ENCODE measurements at regions not wholly inside any gene's neighbourhood (a gene's known extent, or its start where the extent isn't known, plus 50 kb on each side); places are given as distances from the start of the nearest gene placed in this dataset.

GRCh38 chr2:162925595-162925994 is 87.0 kb upstream of the KCNH7 start:
- Histone ChIP-seq H3K4me1 (ENCODE audit: control insufficient read depth in 2 of 2, insufficient read depth in 2 of 2, low read length in 2 of 2) (no peaks in the 10 kb centered on the region), H3K4me3 (ENCODE audit: control extremely low read depth in 1 of 5, extremely low read depth in 1 of 5, insufficient read depth in 1 of 5, low read depth in 2 of 5, low read length in 4 of 5) (no peak overlapping the region), H3K4me2 (replicated peaks; ENCODE audit: low read depth, low read length, poor library complexity, severe bottlenecking) (no peak overlapping the region), H3K27ac (ENCODE audit: low read length in 2 of 2) (no peak overlapping the region), H2AFZ (ENCODE audit: insufficient read depth, low read depth, low read length, poor library complexity, severe bottlenecking) (no peak overlapping the region), H4K20me1 (ENCODE audit: control insufficient read depth, insufficient read depth, low read length, poor library complexity, severe bottlenecking) (no peaks in the 10 kb centered on the region), H3K9ac (ENCODE audit: low read length) (no peak overlapping the region), H3K9me3 (ENCODE audit: control extremely low read depth in 1 of 3, control insufficient read depth in 2 of 3, insufficient read depth in 1 of 3, low read length in 2 of 3) (no peaks in the 10 kb centered on the region), H3K79me2 (ENCODE audit: control insufficient read depth, insufficient read depth, low read length) (no peaks in the 10 kb centered on the region), H3K27me3 (replicated peaks in 1 of 4; ENCODE audit: control extremely low read depth in 1 of 4, control insufficient read depth in 3 of 4, insufficient read depth in 4 of 4, low read length in 3 of 4) (no peaks in the 10 kb centered on the region), H3K36me3 (replicated peaks in 1 of 2; ENCODE audit: control extremely low read depth in 1 of 2, control insufficient read depth in 1 of 2, extremely low read depth in 1 of 2, insufficient read depth in 2 of 2, low read length in 1 of 2) (no peaks in the 10 kb centered on the region)
- ATAC-seq (ENCODE audit: low read depth) (no peak), DNase-seq (no peak)
- CTCF ChIA-PET, result no interaction called here
- Mint-ChIP-seq H3K9me3 (ENCODE audit: insufficient read depth) (no peaks in the 10 kb centered on the region), H3K27me3 (no peaks in the 10 kb centered on the region), H3K4me3 (no peak overlapping the region), H3K4me1 (no peaks in the 10 kb centered on the region), H3K27ac (no peak overlapping the region)
- intact Hi-C loops (cut with micrococcal nuclease), result no loop called here
- POLR2A ChIA-PET, result no interaction called here
- TF ChIP-seq EZH2 (IDR thresholded peaks at IDR 0.05; ENCODE audit: borderline replicate concordance, insufficient read depth, low read depth, low read length, poor library complexity, severe bottlenecking), result no peak
- TF ChIP-seq, protein P1, sequence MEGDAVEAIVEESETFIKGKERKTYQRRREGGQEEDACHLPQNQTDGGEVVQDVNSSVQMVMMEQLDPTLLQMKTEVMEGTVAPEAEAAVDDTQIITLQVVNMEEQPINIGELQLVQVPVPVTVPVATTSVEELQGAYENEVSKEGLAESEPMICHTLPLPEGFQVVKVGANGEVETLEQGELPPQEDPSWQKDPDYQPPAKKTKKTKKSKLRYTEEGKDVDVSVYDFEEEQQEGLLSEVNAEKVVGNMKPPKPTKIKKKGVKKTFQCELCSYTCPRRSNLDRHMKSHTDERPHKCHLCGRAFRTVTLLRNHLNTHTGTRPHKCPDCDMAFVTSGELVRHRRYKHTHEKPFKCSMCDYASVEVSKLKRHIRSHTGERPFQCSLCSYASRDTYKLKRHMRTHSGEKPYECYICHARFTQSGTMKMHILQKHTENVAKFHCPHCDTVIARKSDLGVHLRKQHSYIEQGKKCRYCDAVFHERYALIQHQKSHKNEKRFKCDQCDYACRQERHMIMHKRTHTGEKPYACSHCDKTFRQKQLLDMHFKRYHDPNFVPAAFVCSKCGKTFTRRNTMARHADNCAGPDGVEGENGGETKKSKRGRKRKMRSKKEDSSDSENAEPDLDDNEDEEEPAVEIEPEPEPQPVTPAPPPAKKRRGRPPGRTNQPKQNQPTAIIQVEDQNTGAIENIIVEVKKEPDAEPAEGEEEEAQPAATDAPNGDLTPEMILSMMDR (IDR thresholded peaks at IDR 0.05), result no peak

DNA sequence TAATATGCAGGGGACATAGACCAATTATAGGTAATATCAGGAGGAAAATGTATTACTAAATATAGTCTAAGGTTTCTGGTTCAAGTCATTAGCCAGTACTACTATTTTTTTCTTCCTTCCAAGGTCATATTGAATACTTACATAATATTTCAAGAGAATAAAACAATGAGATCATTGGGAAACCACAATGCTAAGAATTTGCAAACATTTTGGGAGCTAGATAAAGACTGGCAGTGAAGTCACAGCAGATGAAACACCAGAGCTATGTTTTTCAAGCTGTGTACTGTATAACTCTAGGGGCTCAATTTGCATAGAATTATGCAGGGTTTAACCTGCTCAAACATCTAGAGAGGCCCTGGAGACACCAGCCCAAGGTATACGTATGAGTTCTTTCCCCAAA is 80.5 kb upstream of the KCNH7 start:
- WGBS (ENCODE audit: insufficient coverage), result no CpG with 5 or more reads among the region's 1 CpG
- H4K20me1 ChIP-seq (ENCODE audit: control insufficient read depth, insufficient read depth, low read length, poor library complexity, severe bottlenecking), result no peaks in the 10 kb centered on the region
- no peak overlapping the region for H3K4me3 Mint-ChIP-seq
- H2AFZ ChIP-seq (ENCODE audit: insufficient read depth, low read depth, low read length, poor library complexity, severe bottlenecking), result no peak overlapping the region
- H3K9me3 Mint-ChIP-seq (ENCODE audit: insufficient read depth), result peaks cover 3% of the 10 kb centered on the region
- no peak for TF ChIP-seq EZH2 (IDR thresholded peaks at IDR 0.05; ENCODE audit: borderline replicate concordance, insufficient read depth, low read depth, low read length, poor library complexity, severe bottlenecking)
- TF ChIP-seq, protein P1 (IDR thresholded peaks at IDR 0.05), result no peak
- DNase-seq (no peak), ATAC-seq (ENCODE audit: low read depth) (no peak)
- no peak overlapping the region for H3K4me2 ChIP-seq (replicated peaks; ENCODE audit: low read depth, low read length, poor library complexity, severe bottlenecking)
- CTCF ChIA-PET, result no interaction called here
- no peaks in the 10 kb centered on the region for H3K79me2 ChIP-seq (ENCODE audit: control insufficient read depth, insufficient read depth, low read length)
- no peak overlapping the region for H3K9ac ChIP-seq (ENCODE audit: low read length)
- no peaks in the 10 kb centered on the region for H3K4me1 Mint-ChIP-seq
- no peak overlapping the region for H3K4me3 ChIP-seq (ENCODE audit: control extremely low read depth in 1 of 5, extremely low read depth in 1 of 5, insufficient read depth in 1 of 5, low read depth in 2 of 5, low read length in 4 of 5)
- intact Hi-C loops (cut with micrococcal nuclease), result no loop called here
- H3K27me3 Mint-ChIP-seq, result no peaks in the 10 kb centered on the region
- POLR2A ChIA-PET, result no interaction called here
- H3K27me3 ChIP-seq (replicated peaks in 1 of 4; ENCODE audit: control extremely low read depth in 1 of 4, control insufficient read depth in 3 of 4, insufficient read depth in 4 of 4, low read length in 3 of 4), result no peaks in the 10 kb centered on the region
- H3K4me1 ChIP-seq (ENCODE audit: control insufficient read depth in 2 of 2, insufficient read depth in 2 of 2, low read length in 2 of 2), result no peaks in the 10 kb centered on the region
- no peaks in the 10 kb centered on the region for H3K36me3 ChIP-seq (replicated peaks in 1 of 2; ENCODE audit: control extremely low read depth in 1 of 2, control insufficient read depth in 1 of 2, extremely low read depth in 1 of 2, insufficient read depth in 2 of 2, low read length in 1 of 2)
- no peak overlapping the region for H3K27ac ChIP-seq (ENCODE audit: low read length in 2 of 2)
- H3K9me3 ChIP-seq (ENCODE audit: control extremely low read depth in 1 of 3, control insufficient read depth in 2 of 3, insufficient read depth in 1 of 3, low read length in 2 of 3), result peaks cover 0 to 9% (median 0%) of the 10 kb centered on the region in 3 donors
- H3K27ac Mint-ChIP-seq, result no peak overlapping the region
